ENCODE measurements at regions not wholly inside any gene's neighbourhood (a gene's known extent, or its start where the extent isn't known, plus 50 kb on each side); places are given as distances from the start of the nearest gene placed in this dataset.

DNA sequence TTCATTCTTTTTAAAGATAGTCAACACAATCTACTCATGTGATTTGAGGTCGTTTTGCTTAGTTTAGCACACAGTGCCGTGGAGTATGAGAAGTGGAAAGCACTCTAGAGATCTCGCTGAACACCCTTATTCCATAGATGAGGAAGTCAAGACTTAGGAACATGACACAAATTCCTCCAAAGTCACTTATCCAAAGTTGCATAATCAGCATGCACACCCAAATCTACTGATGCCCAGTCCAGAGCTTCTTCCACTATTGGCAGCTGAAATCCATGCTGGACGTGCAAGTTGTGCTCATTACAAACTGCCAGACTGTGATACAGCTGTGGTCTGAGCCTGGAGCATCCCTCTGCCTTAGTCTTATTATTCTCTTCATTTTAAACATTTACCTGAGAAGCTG, 83.5 kb upstream of the ZNF280D start:
- no peak overlapping the region for H3K27ac ChIP-seq
- no peaks in the 10 kb centered on the region for H3K36me3 ChIP-seq
- H3K27me3 ChIP-seq, result no peaks in the 10 kb centered on the region
- TF ChIP-seq POLR2A (IDR thresholded peaks at IDR 0.05) (no peak), POLR2AphosphoS5 (IDR thresholded peaks at IDR 0.05) (no peak), EP300 (IDR thresholded peaks at IDR 0.05; ENCODE audit: low read depth) (no peak)
- TF ChIP-seq, protein P1, sequence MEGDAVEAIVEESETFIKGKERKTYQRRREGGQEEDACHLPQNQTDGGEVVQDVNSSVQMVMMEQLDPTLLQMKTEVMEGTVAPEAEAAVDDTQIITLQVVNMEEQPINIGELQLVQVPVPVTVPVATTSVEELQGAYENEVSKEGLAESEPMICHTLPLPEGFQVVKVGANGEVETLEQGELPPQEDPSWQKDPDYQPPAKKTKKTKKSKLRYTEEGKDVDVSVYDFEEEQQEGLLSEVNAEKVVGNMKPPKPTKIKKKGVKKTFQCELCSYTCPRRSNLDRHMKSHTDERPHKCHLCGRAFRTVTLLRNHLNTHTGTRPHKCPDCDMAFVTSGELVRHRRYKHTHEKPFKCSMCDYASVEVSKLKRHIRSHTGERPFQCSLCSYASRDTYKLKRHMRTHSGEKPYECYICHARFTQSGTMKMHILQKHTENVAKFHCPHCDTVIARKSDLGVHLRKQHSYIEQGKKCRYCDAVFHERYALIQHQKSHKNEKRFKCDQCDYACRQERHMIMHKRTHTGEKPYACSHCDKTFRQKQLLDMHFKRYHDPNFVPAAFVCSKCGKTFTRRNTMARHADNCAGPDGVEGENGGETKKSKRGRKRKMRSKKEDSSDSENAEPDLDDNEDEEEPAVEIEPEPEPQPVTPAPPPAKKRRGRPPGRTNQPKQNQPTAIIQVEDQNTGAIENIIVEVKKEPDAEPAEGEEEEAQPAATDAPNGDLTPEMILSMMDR (IDR thresholded peaks at IDR 0.05), result no peak
- WGBS, 2 donors (ENCODE audit: low coverage in 1 of 2), result 70 to 81% methylated on average over 3 to 4 of the region's 4 CpGs
- H3K4me3 ChIP-seq, result no peak overlapping the region
- no peak for DNase-seq
- peaks cover 0 to 13% (median 0%) of the 10 kb centered on the region in 4 donors for H3K4me1 ChIP-seq
- in situ Hi-C loops (cut with MboI; ENCODE audit: low pct_ligation_motif_present in 1 of 4, low pct_unique_long_range_greater_than_20kb in 1 of 4, low sequenced_read_pairs in 3 of 4), result loop anchor here in 1 of 4 donors (25.0 kb wide), 1 partner anchor 496 kb away; no protein-coding TSS in a partner anchor
- no peaks in the 10 kb centered on the region for H3K9me3 ChIP-seq
- intact Hi-C loops (cut with DNase I; ENCODE audit: low total_unique reads), result no loop called here

GRCh38 chr15:56815247-56815646, 81.9 kb upstream of the ZNF280D start:
- H3K27me3 ChIP-seq, result no peaks in the 10 kb centered on the region
- H3K4me1 ChIP-seq, result peaks cover 0 to 13% (median 0%) of the 10 kb centered on the region in 4 donors
- DNase-seq, result peak; percentile 75
- in situ Hi-C loops (cut with MboI; ENCODE audit: low pct_ligation_motif_present in 1 of 4, low pct_unique_long_range_greater_than_20kb in 1 of 4, low sequenced_read_pairs in 3 of 4), result loop anchor here in 1 of 4 donors (25.0 kb wide), 1 partner anchor 497 kb away; no protein-coding TSS in a partner anchor
- no peak overlapping the region for H3K4me3 ChIP-seq
- 36 to 57% methylated on average over 9 to 12 of the region's 12 CpGs for WGBS, 2 donors (ENCODE audit: low coverage in 1 of 2)
- no peaks in the 10 kb centered on the region for H3K9me3 ChIP-seq
- TF ChIP-seq EP300 (IDR thresholded peaks at IDR 0.05; ENCODE audit: low read depth), result no peak
- TF ChIP-seq POLR2A (IDR thresholded peaks at IDR 0.05), result no peak
- TF ChIP-seq, protein P1 (IDR thresholded peaks at IDR 0.05), result no peak
- peak in 2 of 3 donors; percentile 17 to 59 for TF ChIP-seq POLR2AphosphoS5 (IDR thresholded peaks at IDR 0.05)
- peak overlapping the region; percentile 23 to 73 (median 53) for H3K27ac ChIP-seq
- intact Hi-C loops (cut with DNase I; ENCODE audit: low total_unique reads), result no loop called here
- no peaks in the 10 kb centered on the region for H3K36me3 ChIP-seq

DNA sequence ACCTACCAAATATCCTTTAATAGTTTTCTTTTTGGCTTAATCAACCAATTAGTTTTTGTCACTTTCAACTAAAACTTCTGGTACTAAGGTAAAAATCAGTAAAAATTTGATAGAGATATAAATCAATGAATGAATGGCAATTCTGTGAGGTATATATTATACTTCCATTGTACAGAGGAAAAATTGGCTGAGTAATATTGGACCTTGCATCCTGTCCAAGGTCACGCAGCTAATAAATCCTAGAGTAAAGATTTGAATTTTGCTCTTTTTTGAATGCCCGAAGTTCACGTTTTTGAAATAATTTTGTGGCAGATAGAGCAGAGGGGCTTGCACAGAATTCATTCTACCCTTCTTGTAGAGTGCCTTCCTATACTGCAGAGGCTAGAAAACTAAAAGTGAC, 81.1 kb upstream of the ZNF280D start:
- in situ Hi-C loops (cut with MboI; ENCODE audit: low pct_ligation_motif_present in 1 of 4, low pct_unique_long_range_greater_than_20kb in 1 of 4, low sequenced_read_pairs in 3 of 4), result loop anchor here in 1 of 4 donors (25.0 kb wide), 1 partner anchor 498 kb away; no protein-coding TSS in a partner anchor
- 92 to 96% methylated on average over 3 of the region's 3 CpGs for WGBS, 2 donors (ENCODE audit: low coverage in 1 of 2)
- intact Hi-C loops (cut with DNase I; ENCODE audit: low total_unique reads), result loop anchor here (5.0 kb wide), 1 partner anchor 1703 kb away; no protein-coding TSS in a partner anchor

DNA sequence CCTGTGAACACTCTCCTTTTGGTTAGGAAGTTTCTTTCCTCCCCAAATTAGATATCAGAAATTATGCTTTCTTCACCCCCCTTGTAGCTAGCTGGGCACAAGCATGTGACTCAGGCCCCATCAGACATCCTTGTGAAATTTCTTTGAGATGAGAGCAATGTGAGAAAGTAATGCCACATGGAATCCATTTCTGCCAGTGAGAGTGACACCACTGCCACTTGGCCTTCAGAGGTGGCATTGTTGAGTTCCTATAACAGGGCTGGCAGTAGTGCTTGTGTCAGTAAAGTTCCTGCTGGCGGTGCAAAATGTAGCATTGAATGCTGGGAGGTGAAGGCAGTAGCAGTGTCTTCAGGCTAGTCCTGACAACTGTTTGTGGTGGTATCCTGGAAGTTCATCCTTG, 80.7 kb upstream of the ZNF280D start:
- peak overlapping the region in 1 of 4 donors; percentile 73 for H3K27ac ChIP-seq
- TF ChIP-seq POLR2A (IDR thresholded peaks at IDR 0.05), result no peak
- no peak for TF ChIP-seq POLR2AphosphoS5 (IDR thresholded peaks at IDR 0.05)
- TF ChIP-seq EP300 (IDR thresholded peaks at IDR 0.05; ENCODE audit: low read depth), result no peak
- TF ChIP-seq, protein P1 (IDR thresholded peaks at IDR 0.05), result no peak
- no peak for DNase-seq
- H3K9me3 ChIP-seq, result no peaks in the 10 kb centered on the region
- H3K4me3 ChIP-seq, result no peak overlapping the region
- intact Hi-C loops (cut with DNase I; ENCODE audit: low total_unique reads), result loop anchor here (5.0 kb wide), 1 partner anchor 1703 kb away; no protein-coding TSS in a partner anchor
- no peaks in the 10 kb centered on the region for H3K27me3 ChIP-seq
- in situ Hi-C loops (cut with MboI; ENCODE audit: low pct_ligation_motif_present in 1 of 4, low pct_unique_long_range_greater_than_20kb in 1 of 4, low sequenced_read_pairs in 3 of 4), result loop anchor here in 1 of 4 donors (25.0 kb wide), 1 partner anchor 498 kb away; no protein-coding TSS in a partner anchor
- WGBS, 2 donors (ENCODE audit: low coverage in 1 of 2), result 0% methylated on average over 1 of the region's 1 CpG; no CpG with 5 or more reads in 1 of the 2 donors
- H3K4me1 ChIP-seq, result peaks cover 0 to 13% (median 0%) of the 10 kb centered on the region in 4 donors
- H3K36me3 ChIP-seq, result no peaks in the 10 kb centered on the region

More for the DNA sequence above, 81.1 kb upstream of the ZNF280D start:
- no peaks in the 10 kb centered on the region for H3K27me3 ChIP-seq
- no peak overlapping the region for H3K4me3 ChIP-seq
- no peaks in the 10 kb centered on the region for H3K36me3 ChIP-seq
- no peaks in the 10 kb centered on the region for H3K9me3 ChIP-seq
- TF ChIP-seq POLR2AphosphoS5 (IDR thresholded peaks at IDR 0.05), result no peak
- TF ChIP-seq EP300 (IDR thresholded peaks at IDR 0.05; ENCODE audit: low read depth), result no peak
- TF ChIP-seq, protein P1 (IDR thresholded peaks at IDR 0.05), result no peak
- TF ChIP-seq POLR2A (IDR thresholded peaks at IDR 0.05), result no peak
- peak overlapping the region; percentile 23 to 73 (median 53) for H3K27ac ChIP-seq
- no peak for DNase-seq
- H3K4me1 ChIP-seq, result peaks cover 0 to 13% (median 0%) of the 10 kb centered on the region in 4 donors
